H1 (cell line): ENCODE measurements at regions not wholly inside any gene's neighbourhood (a gene's known extent, or its start where the extent isn't known, plus 50 kb on each side); places are given as distances from the start of the nearest gene placed in this dataset.

ENCODE experiments used
- HDAC2 ChIP-seq, 2 experiments: fragments of 300-600 bp in 1 of 2; sonication (generic) in 1 of 2; IDR thresholded peaks; 2 replicates each; pipeline ENCODE4 v1.6.1; 2011 to 2012; ENCODE audit warnings: low read depth in 2 of 2, low read length in 2 of 2, mild to moderate bottlenecking in 2 of 2, moderate library complexity in 2 of 2, borderline replicate concordance in 1 of 2, inconsistent platforms in 1 of 2
- KDM5A ChIP-seq: fragments of 200-600 bp; IDR thresholded peaks from 2 replicates; pipeline ENCODE4 v1.7.1; 2012; ENCODE audit warnings: mild to moderate bottlenecking, low read length, inconsistent platforms, mixed read lengths
- RAD21 ChIP-seq, 2 experiments: IDR thresholded peaks in 1 of 2; conservative IDR thresholded peaks in 1 of 2; 2 replicates each; pipeline ENCODE4 v1.6.1; 2011; ENCODE audit warnings: low read depth in 2 of 2, low read length in 2 of 2, improper control_type of control experiment in 1 of 2, inconsistent platforms in 1 of 2, mild to moderate bottlenecking in 1 of 2, moderate library complexity in 1 of 2
- SIRT6 ChIP-seq: IDR thresholded peaks from one replicate; pipeline ENCODE4 v1.7.1; 2012; ENCODE audit warnings: low read length, inconsistent platforms
- SP2 ChIP-seq: IDR thresholded peaks from 2 replicates; pipeline ENCODE4 v1.6.1; 2012; ENCODE audit warnings: mild to moderate bottlenecking, low read length, inconsistent platforms
- SP4 ChIP-seq: IDR thresholded peaks from 2 replicates; pipeline ENCODE4 v1.6.1; 2012; ENCODE audit warnings: low read length, inconsistent platforms
- TF ChIP-seq, protein P1 (sequence below): fragments of 300-600 bp; sonication (generic); IDR thresholded peaks from 2 replicates; pipeline ENCODE4 v1.7.1; 2012; ENCODE audit warnings: low read length, moderate library complexity, mild to moderate bottlenecking, inconsistent platforms; ENCODE audit not compliant: insufficient replicate concordance
- TF ChIP-seq, protein P2 (sequence below): IDR thresholded peaks from 2 replicates; pipeline ENCODE4 v1.6.1; 2011; ENCODE audit warnings: low read depth, mild to moderate bottlenecking, low read length; ENCODE audit not compliant: insufficient read depth

DNA sequence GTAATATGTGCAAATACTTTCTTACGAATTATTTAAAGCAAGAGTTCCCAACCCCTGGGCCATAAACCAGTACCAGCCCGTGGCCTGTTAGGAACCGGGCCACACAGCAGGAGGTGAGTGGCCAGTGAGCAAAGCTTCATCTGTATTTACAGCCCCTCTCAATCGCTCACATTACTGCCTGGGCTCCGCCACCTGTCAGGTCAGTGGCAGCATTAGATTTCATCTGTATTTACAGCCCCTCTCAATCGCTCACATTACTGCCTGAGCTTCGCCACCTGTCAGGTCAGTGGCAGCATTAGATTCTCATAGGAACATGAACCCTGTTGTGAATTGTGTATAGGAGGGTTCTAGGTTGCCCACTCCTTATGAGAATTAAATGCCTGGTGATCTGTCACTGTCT lies 142.0 kb downstream of the RNASET2 start (continued):
- TF ChIP-seq, protein P1, sequence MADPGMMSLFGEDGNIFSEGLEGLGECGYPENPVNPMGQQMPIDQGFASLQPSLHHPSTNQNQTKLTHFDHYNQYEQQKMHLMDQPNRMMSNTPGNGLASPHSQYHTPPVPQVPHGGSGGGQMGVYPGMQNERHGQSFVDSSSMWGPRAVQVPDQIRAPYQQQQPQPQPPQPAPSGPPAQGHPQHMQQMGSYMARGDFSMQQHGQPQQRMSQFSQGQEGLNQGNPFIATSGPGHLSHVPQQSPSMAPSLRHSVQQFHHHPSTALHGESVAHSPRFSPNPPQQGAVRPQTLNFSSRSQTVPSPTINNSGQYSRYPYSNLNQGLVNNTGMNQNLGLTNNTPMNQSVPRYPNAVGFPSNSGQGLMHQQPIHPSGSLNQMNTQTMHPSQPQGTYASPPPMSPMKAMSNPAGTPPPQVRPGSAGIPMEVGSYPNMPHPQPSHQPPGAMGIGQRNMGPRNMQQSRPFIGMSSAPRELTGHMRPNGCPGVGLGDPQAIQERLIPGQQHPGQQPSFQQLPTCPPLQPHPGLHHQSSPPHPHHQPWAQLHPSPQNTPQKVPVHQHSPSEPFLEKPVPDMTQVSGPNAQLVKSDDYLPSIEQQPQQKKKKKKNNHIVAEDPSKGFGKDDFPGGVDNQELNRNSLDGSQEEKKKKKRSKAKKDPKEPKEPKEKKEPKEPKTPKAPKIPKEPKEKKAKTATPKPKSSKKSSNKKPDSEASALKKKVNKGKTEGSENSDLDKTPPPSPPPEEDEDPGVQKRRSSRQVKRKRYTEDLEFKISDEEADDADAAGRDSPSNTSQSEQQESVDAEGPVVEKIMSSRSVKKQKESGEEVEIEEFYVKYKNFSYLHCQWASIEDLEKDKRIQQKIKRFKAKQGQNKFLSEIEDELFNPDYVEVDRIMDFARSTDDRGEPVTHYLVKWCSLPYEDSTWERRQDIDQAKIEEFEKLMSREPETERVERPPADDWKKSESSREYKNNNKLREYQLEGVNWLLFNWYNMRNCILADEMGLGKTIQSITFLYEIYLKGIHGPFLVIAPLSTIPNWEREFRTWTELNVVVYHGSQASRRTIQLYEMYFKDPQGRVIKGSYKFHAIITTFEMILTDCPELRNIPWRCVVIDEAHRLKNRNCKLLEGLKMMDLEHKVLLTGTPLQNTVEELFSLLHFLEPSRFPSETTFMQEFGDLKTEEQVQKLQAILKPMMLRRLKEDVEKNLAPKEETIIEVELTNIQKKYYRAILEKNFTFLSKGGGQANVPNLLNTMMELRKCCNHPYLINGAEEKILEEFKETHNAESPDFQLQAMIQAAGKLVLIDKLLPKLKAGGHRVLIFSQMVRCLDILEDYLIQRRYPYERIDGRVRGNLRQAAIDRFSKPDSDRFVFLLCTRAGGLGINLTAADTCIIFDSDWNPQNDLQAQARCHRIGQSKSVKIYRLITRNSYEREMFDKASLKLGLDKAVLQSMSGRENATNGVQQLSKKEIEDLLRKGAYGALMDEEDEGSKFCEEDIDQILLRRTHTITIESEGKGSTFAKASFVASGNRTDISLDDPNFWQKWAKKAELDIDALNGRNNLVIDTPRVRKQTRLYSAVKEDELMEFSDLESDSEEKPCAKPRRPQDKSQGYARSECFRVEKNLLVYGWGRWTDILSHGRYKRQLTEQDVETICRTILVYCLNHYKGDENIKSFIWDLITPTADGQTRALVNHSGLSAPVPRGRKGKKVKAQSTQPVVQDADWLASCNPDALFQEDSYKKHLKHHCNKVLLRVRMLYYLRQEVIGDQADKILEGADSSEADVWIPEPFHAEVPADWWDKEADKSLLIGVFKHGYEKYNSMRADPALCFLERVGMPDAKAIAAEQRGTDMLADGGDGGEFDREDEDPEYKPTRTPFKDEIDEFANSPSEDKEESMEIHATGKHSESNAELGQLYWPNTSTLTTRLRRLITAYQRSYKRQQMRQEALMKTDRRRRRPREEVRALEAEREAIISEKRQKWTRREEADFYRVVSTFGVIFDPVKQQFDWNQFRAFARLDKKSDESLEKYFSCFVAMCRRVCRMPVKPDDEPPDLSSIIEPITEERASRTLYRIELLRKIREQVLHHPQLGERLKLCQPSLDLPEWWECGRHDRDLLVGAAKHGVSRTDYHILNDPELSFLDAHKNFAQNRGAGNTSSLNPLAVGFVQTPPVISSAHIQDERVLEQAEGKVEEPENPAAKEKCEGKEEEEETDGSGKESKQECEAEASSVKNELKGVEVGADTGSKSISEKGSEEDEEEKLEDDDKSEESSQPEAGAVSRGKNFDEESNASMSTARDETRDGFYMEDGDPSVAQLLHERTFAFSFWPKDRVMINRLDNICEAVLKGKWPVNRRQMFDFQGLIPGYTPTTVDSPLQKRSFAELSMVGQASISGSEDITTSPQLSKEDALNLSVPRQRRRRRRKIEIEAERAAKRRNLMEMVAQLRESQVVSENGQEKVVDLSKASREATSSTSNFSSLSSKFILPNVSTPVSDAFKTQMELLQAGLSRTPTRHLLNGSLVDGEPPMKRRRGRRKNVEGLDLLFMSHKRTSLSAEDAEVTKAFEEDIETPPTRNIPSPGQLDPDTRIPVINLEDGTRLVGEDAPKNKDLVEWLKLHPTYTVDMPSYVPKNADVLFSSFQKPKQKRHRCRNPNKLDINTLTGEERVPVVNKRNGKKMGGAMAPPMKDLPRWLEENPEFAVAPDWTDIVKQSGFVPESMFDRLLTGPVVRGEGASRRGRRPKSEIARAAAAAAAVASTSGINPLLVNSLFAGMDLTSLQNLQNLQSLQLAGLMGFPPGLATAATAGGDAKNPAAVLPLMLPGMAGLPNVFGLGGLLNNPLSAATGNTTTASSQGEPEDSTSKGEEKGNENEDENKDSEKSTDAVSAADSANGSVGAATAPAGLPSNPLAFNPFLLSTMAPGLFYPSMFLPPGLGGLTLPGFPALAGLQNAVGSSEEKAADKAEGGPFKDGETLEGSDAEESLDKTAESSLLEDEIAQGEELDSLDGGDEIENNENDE: no peak
- TF ChIP-seq RAD21 (IDR thresholded peaks at IDR 0.05 in 1 of 2, conservative IDR thresholded peaks at IDR 0.05 in 1 of 2; ENCODE audit: low read depth in 2 of 2, low read length in 2 of 2): no peak
- TF ChIP-seq SP2: no peak
- TF ChIP-seq, protein P2, sequence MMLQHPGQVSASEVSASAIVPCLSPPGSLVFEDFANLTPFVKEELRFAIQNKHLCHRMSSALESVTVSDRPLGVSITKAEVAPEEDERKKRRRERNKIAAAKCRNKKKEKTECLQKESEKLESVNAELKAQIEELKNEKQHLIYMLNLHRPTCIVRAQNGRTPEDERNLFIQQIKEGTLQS: no peak
- TF ChIP-seq KDM5A: no peak
- TF ChIP-seq SIRT6: no peak
- no peak for TF ChIP-seq SP4
- TF ChIP-seq HDAC2 (IDR thresholded peaks at IDR 0.05; ENCODE audit: borderline replicate concordance in 1 of 2, low read depth in 2 of 2, low read length in 2 of 2): no peak
